Activated CD8-positive, alpha-beta T cell treated with anti-CD3 and anti-CD28 coated beads, Interleukin-2, amount 10 ng/mL, durations not matched to agents 7 days and 5 days (primary cell): ENCODE measurements at regions not wholly inside any gene's neighbourhood (a gene's known extent, or its start where the extent isn't known, plus 50 kb on each side); places are given as distances from the start of the nearest gene placed in this dataset.
"Not testable (repeated sequence)": the region's sequence is repeated elsewhere in the genome, so short reads cannot be mapped to it uniquely, and the experiment has no call there.

Experiments used
- ATAC-seq: fragments of 150-1000 bp; cut with Tn5 transposase; one replicate; pipeline ENCODE4 v1.10.0; 2021; ENCODE audit warnings: moderate library complexity
- CTCF ChIA-PET: fragments of 350-600 bp; sonication (Branson Sonifier 250); formaldehyde crosslinking; loops from one replicate; lab custom pipeline; 2021; ENCODE audit warnings: antibody characterized with exemption; lab: Charles Lee
- POLR2A ChIA-PET: fragments of 350-600 bp; sonication (Branson Sonifier 250); formaldehyde crosslinking; loops from one replicate; lab custom pipeline; 2021; ENCODE audit warnings: antibody characterized with exemption; lab: Charles Lee
- DNase-seq: peaks from one replicate; pipeline ENCODE4 v3.0.0-alpha.2; 2020
- H3K27ac Mint-ChIP-seq: one replicate; pipeline ENCODE4 v1.8.0; 2021; ENCODE audit warnings: mild to moderate bottlenecking, mixed read lengths
- H3K27me3 Mint-ChIP-seq: one replicate; pipeline ENCODE4 v1.8.0; 2021; ENCODE audit warnings: low read depth, mixed read lengths
- H3K36me3 Mint-ChIP-seq: one replicate; pipeline ENCODE4 v1.8.0; 2021; ENCODE audit warnings: low read depth, mixed read lengths
- H3K4me1 Mint-ChIP-seq: one replicate; pipeline ENCODE4 v1.8.0; 2021; ENCODE audit warnings: low read depth, mixed read lengths
- H3K4me3 Mint-ChIP-seq: one replicate; pipeline ENCODE4 v1.8.0; 2021; ENCODE audit warnings: mild to moderate bottlenecking, mixed read lengths
- H3K9me3 Mint-ChIP-seq: one replicate; pipeline ENCODE4 v1.8.0; 2022; ENCODE audit warnings: mixed read lengths; ENCODE audit not compliant: insufficient read depth

DNA sequence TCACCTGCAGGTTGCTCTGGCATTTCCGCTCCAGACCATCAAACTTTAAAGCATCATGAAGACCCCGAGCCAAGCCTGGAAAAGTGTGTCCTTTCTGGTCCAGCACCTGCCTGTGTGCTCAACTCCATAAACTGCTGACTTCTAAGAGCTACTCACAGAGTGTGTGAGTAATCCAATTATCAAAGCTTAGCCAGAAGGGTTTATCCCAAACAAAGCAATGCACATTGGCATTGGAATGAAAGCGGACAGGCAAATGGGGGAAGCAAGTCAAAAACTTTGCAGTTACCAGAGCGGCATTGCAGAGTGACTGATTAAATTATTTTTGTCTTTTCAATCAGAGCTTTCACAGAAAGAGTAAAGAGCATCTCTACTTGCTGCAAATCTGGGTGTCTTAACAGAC lies 1262.4 kb upstream of the SEL1L start:
- Mint-ChIP-seq H3K27ac (no peak overlapping the region), H3K9me3 (peaks cover 4% of the 10 kb centered on the region), H3K27me3 (no peaks in the 10 kb centered on the region), H3K36me3 (no peaks in the 10 kb centered on the region), H3K4me1 (no peaks in the 10 kb centered on the region), H3K4me3 (no peak overlapping the region)
- DNase-seq = no peak
- ChIA-PET CTCF (no interaction called here), POLR2A (no interaction called here)
- no peak for ATAC-seq

DNA sequence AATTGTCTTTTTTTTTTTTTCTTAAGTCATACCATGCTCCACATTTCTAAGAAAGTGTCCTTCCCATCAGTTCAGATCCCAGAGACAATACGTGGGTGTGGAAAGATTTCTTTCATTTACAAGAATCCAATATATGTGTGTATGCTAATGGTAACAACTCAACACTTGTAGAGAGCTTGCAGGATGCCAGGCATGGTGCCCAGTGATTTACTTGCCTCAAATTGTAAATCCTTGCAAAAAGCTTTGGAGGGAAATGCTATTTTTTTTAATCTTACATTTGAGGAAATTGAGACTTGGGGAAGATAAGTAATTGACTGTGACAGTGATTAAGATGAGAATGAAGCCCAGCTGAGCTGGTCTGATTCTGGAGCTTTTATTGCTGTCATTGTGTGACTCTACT lies 1264.6 kb upstream of the SEL1L start:
- POLR2A ChIA-PET = no interaction called here
- Mint-ChIP-seq H3K27me3 (no peaks in the 10 kb centered on the region), H3K4me1 (no peaks in the 10 kb centered on the region), H3K27ac (no peak overlapping the region), H3K4me3 (no peak overlapping the region), H3K36me3 (no peaks in the 10 kb centered on the region), H3K9me3 (peaks cover 4% of the 10 kb centered on the region)
- no peak for ATAC-seq
- no peak for DNase-seq
- CTCF ChIA-PET = no interaction called here

DNA sequence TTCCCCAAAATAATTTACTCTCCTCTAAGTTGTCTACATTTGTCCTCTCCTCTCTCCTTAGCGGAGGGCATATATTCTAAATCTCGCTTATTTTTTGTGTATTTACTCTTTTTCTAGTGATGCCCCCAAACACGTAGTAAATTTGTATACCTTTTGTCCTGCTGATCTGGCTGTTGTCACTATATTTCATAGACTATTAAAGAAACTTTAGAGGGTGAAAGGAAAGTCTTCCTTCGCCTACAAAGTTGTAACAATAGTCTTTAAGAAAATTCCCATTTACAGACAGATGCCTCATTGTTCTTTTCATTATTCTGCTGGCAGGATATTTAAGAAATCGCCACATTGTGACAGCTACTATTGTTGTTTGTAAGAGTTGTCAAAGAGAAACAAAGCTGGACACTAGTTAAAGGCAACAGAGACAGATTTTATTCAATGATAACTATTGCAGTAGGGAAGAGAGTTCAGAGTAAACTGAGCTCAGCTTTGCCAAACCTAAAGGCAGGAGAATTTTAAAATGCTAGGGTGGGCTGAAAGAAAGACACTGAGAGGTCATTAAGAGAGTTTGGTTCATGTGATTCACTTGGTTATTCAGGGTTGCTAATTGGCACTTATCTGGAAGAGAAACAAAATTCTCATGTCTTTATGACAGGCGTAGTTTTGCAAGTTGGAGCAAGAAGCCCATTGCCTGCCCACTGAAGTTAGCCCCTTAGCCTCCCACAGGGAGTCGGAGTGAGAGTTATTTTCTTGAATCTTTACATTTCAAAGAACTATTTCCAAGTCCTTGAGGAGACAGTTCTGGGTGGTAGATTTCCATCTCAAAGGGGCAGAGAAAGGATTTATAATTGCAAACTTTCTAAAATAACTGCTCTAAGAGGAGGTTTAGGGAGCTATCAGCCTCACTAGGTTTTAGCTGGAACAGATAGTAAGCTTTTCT lies 1272.5 kb upstream of the SEL1L start:
- H3K27me3 Mint-ChIP-seq = no peaks in the 10 kb centered on the region
- ChIA-PET CTCF (no interaction called here), POLR2A (no interaction called here)
- no peak overlapping the region for H3K4me3 Mint-ChIP-seq
- H3K27ac Mint-ChIP-seq = no peak overlapping the region
- DNase-seq = no peak
- H3K9me3 Mint-ChIP-seq = no peaks in the 10 kb centered on the region
- no peaks in the 10 kb centered on the region for H3K4me1 Mint-ChIP-seq
- H3K36me3 Mint-ChIP-seq = no peaks in the 10 kb centered on the region
- no peak for ATAC-seq

DNA sequence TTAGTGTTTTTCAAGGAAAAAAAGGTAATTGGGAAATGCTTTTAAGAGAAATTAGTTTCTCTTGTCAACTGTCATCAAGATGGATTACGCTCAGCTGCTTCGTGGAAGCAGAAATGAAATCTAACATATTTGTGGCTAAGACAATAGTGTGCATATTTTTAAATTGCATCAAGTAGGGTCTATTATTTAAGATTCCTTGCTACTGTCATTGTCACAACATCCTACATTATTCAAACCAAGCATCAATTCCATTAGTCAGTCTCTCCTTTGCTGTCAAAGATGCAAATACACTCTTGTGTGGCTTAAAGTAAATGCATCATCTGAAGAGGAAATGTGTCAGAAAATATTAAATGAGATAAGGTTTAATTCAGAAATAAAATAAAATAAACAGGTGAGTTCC lies 1277.6 kb upstream of the SEL1L start:
- Mint-ChIP-seq H3K27me3 (no peaks in the 10 kb centered on the region), H3K4me1 (no peaks in the 10 kb centered on the region), H3K4me3 (no peak overlapping the region), H3K27ac (no peak overlapping the region), H3K36me3 (no peaks in the 10 kb centered on the region), H3K9me3 (no peaks in the 10 kb centered on the region)
- ChIA-PET CTCF (no interaction called here), POLR2A (no interaction called here)
- no peak for DNase-seq
- no peak for ATAC-seq

DNA sequence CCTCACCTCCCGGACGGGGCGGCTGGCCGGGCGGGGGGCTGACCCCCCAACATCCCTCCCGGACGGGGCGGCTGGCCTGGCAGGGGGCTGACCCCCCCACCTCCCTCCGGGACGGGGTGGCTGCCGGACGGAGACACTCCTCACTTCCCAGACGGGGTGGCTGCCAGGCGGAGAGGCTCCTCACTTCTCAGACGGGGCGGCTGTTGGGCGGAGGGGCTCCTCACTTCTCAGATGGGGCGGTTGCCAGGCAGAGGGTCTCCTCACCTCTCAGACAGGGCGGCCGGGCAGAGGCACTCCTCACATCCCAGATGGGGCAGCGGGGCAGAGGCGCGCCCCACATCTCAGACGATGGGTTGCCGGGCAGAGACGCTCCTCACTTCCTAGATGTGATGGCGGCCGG lies 1280.7 kb upstream of the SEL1L start:
- POLR2A ChIA-PET, H3K27ac Mint-ChIP-seq, H3K36me3 Mint-ChIP-seq, DNase-seq, ATAC-seq, H3K4me3 Mint-ChIP-seq, H3K27me3 Mint-ChIP-seq, H3K4me1 Mint-ChIP-seq, CTCF ChIA-PET, H3K9me3 Mint-ChIP-seq: not testable (repeated sequence)

DNA sequence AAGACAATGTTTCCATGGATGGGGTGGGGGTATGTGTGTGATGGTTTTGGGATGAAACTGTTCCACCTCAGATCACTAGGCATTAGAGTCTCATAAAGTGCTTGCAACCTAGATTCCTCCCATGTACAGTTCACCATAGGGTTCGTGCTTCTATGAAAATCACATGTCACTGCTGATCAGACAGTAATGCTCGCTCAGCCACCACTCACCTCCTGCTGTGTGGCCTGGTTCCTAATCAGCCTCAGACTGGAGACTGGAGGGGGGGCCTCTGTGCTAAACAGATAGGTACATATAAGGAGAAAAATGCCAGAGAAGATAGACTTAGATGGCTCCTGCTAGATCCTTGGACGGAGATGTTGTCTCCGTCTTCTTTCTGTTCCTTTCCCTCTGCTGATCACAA lies 1296.9 kb upstream of the SEL1L start:
- DNase-seq = no peak

DNA sequence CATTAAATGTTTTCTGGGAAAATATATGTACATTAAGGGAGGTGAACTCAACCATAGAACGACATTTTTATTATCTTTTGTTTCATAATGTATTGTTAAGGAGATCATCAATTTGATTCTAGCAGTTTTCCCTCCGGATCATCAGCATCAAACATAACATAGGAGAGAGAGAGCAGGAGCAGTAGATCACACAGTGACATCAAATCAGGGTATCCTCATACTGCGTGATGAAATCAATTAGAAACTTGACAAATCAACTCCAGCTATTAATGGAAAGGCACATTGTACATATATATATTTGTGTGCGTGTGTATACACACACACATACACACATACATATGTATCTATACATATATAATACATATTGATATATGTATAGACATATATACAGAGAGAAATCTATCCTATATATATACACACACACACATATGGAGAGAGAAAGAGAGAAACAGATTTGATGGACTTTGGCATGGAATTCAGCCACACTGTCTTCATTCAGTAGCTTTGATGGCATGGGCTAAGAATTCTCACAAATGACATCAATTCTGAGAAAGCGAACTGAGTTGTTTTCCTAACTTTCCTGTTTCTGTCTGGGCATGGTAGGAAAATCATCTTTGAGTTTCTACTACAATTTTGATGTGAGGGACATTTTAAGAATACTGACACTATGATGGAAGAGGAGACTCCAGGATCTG lies 1302.8 kb upstream of the SEL1L start:
- H3K27ac Mint-ChIP-seq = no peak overlapping the region
- no peaks in the 10 kb centered on the region for H3K4me1 Mint-ChIP-seq
- H3K36me3 Mint-ChIP-seq = no peaks in the 10 kb centered on the region
- CTCF ChIA-PET = no interaction called here
- DNase-seq (no peak), ATAC-seq (no peak)
- H3K4me3 Mint-ChIP-seq = no peak overlapping the region
- POLR2A ChIA-PET = no interaction called here
- H3K9me3 Mint-ChIP-seq = no peaks in the 10 kb centered on the region
- no peaks in the 10 kb centered on the region for H3K27me3 Mint-ChIP-seq

More for the DNA sequence above, 1296.9 kb upstream of the SEL1L start:
- Mint-ChIP-seq H3K9me3 (no peaks in the 10 kb centered on the region), H3K27me3 (no peaks in the 10 kb centered on the region), H3K4me1 (no peaks in the 10 kb centered on the region), H3K27ac (no peak overlapping the region), H3K36me3 (no peaks in the 10 kb centered on the region), H3K4me3 (no peak overlapping the region)
- POLR2A ChIA-PET = no interaction called here
- CTCF ChIA-PET = no interaction called here
- ATAC-seq = no peak

DNA sequence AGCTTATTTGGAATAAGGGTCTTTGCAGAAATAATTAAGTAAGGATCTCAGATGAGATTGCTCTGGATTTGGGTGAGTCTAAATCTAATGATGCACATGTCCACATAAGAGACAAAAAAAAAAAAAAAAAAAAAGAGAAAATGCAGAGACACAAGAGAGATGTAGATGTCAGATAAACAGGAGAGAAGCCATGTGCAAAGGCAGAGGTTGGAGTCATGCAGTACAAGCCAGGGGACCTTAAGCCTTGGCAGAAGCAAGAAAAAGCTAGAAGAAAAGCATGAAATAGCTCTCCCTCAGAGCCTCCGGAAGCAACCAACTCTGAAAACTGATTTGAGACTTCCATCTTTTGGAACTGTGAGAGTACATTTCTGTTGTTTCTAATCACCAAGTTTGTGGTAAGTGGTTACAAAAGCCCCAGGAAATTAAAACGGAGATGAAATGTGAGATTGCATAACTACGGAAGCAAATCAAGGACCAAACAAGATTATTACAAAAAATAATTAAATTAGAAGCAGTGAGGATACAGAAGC lies 1304.0 kb upstream of the SEL1L start:
- Mint-ChIP-seq H3K27ac (no peak overlapping the region), H3K27me3 (no peaks in the 10 kb centered on the region), H3K36me3 (no peaks in the 10 kb centered on the region), H3K4me3 (no peak overlapping the region), H3K4me1 (no peaks in the 10 kb centered on the region), H3K9me3 (no peaks in the 10 kb centered on the region)
- POLR2A ChIA-PET = no interaction called here
- DNase-seq (no peak), ATAC-seq (no peak)
- CTCF ChIA-PET = no interaction called here

DNA sequence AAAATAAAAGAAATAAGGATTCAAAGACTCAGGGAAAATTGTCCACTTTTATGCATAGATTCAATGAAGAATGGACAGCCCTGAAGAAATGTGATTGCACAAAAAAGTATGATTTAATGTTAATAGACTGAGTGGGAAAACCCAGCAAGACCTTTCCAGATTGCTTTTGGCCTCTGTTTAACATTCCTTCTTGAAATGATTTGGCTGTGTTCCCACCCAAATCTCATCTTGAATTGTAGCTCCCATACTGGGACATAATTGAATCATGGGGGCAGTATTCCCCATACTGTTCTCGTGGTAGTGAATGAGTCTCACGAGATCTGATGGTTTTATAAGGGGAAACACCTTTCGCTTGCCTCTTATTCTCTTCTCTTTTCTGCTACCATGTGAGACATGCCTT lies 1316.9 kb upstream of the SEL1L start:
- no peak for ATAC-seq
- POLR2A ChIA-PET = no interaction called here
- no peaks in the 10 kb centered on the region for H3K36me3 Mint-ChIP-seq

DNA sequence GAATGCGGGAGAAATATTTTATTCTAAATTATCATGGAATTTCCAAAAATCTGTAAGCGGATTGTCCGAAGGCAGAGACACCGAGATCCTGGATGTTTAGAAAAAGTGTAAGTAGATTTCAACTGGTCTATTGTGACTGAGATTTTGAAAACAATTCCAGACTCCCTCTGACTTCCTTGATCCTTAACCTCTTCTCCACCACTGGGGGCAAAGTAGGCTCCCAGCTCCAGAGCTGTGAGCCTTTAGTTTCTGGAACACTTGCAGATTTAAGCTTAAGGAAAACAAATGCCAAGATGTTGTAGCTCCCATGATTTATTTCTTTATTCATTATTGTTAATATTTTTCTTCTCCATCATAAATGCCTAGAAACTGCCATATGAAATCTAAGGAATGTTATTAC lies 1320.5 kb upstream of the SEL1L start:
- H3K4me1 Mint-ChIP-seq = no peaks in the 10 kb centered on the region
- ChIA-PET POLR2A (no interaction called here), CTCF (no interaction called here)
- no peak for DNase-seq
- no peak overlapping the region for H3K27ac Mint-ChIP-seq
- H3K9me3 Mint-ChIP-seq = no peaks in the 10 kb centered on the region
- H3K36me3 Mint-ChIP-seq = no peaks in the 10 kb centered on the region
- no peaks in the 10 kb centered on the region for H3K27me3 Mint-ChIP-seq
- H3K4me3 Mint-ChIP-seq = no peak overlapping the region
- ATAC-seq = no peak

More for the DNA sequence above, 1316.9 kb upstream of the SEL1L start:
- no peaks in the 10 kb centered on the region for H3K4me1 Mint-ChIP-seq
- no peaks in the 10 kb centered on the region for H3K9me3 Mint-ChIP-seq
- no peaks in the 10 kb centered on the region for H3K27me3 Mint-ChIP-seq
- no peak overlapping the region for H3K4me3 Mint-ChIP-seq
- DNase-seq = no peak
- H3K27ac Mint-ChIP-seq = no peak overlapping the region
- CTCF ChIA-PET = no interaction called here

DNA sequence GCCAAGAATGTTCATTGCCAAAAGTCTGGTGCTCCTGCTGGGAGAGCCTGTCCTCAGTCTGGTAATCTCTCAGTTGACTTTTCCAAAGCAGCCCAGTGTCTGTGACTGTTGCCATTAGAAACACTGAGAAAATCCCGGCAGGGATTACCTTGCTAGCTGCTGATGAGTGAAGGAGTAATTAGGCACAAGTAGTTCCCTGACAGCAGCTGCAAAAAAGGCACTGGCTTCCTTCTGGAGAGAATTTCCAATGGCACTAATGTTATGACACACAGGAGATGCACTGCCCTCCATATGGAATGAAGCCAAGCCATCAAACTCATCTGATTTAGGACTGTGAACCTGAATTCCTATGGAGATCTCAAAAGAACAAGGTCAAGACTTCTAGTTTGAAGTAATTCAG lies 1321.2 kb upstream of the SEL1L start:
- DNase-seq (no peak), ATAC-seq (no peak)
- POLR2A ChIA-PET = no interaction called here
- Mint-ChIP-seq H3K27ac (no peak overlapping the region), H3K9me3 (no peaks in the 10 kb centered on the region), H3K27me3 (no peaks in the 10 kb centered on the region), H3K4me1 (no peaks in the 10 kb centered on the region), H3K36me3 (no peaks in the 10 kb centered on the region), H3K4me3 (no peak overlapping the region)
- CTCF ChIA-PET = no interaction called here

DNA sequence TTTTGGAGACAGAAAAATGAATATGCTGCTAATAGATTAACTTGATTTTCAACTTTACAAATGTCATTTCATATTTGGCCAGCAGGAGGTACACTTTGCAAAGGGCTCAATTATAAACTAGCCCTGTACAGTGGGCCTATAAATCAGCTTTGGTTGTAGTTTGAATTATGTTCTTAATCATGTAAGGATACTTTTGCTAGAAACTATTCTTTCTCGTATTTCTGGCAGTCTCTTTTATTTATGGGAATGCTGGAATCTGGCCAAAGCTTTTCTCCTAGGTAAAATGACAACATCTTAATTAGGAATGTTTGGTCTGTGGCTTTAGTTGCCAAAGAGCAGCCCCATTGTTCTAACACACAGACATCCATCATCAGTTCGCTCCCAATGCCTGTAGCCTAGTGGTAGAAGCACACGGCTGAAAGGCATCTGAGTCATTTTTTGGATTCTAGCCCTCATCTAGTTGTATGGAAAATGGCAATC lies 1322.3 kb upstream of the SEL1L start:
- POLR2A ChIA-PET = interaction anchor here (0.7 kb wide), 1 partner anchor 66 kb away, joined by 3 read pairs; no protein-coding TSS in a partner anchor
- H3K27me3 Mint-ChIP-seq = no peaks in the 10 kb centered on the region
- DNase-seq = no peak
- no peaks in the 10 kb centered on the region for H3K36me3 Mint-ChIP-seq
- no peak overlapping the region for H3K27ac Mint-ChIP-seq
- no peaks in the 10 kb centered on the region for H3K4me1 Mint-ChIP-seq
- ATAC-seq = no peak
- H3K4me3 Mint-ChIP-seq = no peak overlapping the region
- CTCF ChIA-PET = no interaction called here
- H3K9me3 Mint-ChIP-seq = no peaks in the 10 kb centered on the region
